ENCODE measurements at regions not wholly inside any gene's neighbourhood (a gene's known extent, or its start where the extent isn't known, plus 50 kb on each side); places are given as distances from the start of the nearest gene placed in this dataset.

GRCh38 chr3:115384381-115384780 is 237.3 kb upstream of the ZBTB20 start:
- TF ChIP-seq CTCF (IDR thresholded peaks at IDR 0.05): no peak
- TF ChIP-seq POLR2A (IDR thresholded peaks at IDR 0.05): no peak
